ENCODE measurements at regions not wholly inside any gene's neighbourhood (a gene's known extent, or its start where the extent isn't known, plus 50 kb on each side); places are given as distances from the start of the nearest gene placed in this dataset.

DNA sequence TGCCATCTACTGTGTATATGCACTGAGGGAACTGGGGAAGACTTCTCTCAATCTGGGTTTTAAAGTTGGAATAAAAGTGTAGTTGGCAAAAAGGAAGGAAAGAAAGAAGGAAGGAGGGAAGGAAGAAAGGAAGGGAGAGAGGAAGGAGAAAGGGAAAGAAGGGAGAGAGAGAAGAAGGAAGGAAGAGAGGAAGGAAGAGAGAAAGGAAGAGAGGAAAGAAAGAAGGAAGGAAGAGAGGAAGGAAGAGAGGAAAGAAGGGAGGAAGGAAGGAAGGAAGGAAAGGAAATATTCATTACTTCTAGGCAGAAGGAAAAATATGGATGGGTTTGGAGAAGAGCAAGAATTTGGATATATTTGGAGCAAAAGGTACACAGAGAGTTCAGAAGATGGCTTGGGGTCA is 343.6 kb upstream of the AUTS2 start:
- no peak for DNase-seq (ENCODE audit: low read depth)
- TF ChIP-seq, protein P1, sequence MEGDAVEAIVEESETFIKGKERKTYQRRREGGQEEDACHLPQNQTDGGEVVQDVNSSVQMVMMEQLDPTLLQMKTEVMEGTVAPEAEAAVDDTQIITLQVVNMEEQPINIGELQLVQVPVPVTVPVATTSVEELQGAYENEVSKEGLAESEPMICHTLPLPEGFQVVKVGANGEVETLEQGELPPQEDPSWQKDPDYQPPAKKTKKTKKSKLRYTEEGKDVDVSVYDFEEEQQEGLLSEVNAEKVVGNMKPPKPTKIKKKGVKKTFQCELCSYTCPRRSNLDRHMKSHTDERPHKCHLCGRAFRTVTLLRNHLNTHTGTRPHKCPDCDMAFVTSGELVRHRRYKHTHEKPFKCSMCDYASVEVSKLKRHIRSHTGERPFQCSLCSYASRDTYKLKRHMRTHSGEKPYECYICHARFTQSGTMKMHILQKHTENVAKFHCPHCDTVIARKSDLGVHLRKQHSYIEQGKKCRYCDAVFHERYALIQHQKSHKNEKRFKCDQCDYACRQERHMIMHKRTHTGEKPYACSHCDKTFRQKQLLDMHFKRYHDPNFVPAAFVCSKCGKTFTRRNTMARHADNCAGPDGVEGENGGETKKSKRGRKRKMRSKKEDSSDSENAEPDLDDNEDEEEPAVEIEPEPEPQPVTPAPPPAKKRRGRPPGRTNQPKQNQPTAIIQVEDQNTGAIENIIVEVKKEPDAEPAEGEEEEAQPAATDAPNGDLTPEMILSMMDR (IDR thresholded peaks at IDR 0.05; ENCODE audit: control insufficient read depth, insufficient read depth, low read depth, low read length, missing control alignments) = no peak
- no peak overlapping the region for H3K4me3 ChIP-seq (ENCODE audit: control insufficient read depth, low read depth, low read length)

DNA sequence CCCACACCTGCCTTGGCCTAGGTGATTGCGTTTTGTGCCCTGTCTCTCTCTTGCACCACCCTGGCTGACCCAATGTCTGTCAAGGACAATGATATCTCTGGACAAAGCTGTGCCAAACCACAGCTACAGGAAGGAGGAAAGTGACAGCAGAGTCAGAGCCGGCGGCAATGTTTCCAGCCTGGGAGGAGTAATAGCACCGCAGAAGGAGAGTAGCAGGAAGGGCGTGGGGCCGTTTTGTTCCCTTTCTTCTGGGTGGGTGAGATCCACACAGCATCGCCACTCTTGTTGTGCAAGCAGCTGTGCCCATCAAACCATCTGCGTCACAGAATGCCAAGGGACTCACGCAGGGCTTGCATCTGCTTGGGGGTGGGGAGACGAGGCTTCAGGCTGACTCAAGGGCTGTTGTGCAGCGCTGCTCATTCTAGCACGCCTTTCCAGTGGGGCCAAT is 341.6 kb upstream of the AUTS2 start:
- no peak for DNase-seq (ENCODE audit: low read depth)
- H3K4me3 ChIP-seq (ENCODE audit: control insufficient read depth, low read depth, low read length) = no peak overlapping the region
- TF ChIP-seq, protein P1 (IDR thresholded peaks at IDR 0.05; ENCODE audit: control insufficient read depth, insufficient read depth, low read depth, low read length, missing control alignments) = no peak

DNA sequence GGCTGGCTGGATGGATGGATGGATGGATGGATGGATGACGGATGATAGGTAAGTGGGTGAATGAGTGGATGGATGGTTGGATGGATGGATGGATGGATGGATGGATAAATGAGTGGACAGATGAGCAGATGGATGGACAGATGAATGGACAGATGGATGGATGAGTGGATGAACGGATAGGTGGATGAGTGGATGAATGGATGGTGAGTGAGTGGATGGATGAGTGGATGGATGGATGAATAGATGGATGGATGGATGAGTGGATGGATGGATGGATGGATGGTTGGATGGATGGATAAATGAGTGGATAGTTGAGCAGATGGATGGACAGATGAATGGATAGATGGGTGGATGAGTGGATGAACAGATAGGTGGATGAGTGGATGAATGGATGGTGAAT is 340.7 kb upstream of the AUTS2 start:
- DNase-seq (ENCODE audit: low read depth) = no peak
- no peak overlapping the region for H3K4me3 ChIP-seq (ENCODE audit: control insufficient read depth, low read depth, low read length)
- TF ChIP-seq, protein P1 (IDR thresholded peaks at IDR 0.05; ENCODE audit: control insufficient read depth, insufficient read depth, low read depth, low read length, missing control alignments) = no peak

DNA sequence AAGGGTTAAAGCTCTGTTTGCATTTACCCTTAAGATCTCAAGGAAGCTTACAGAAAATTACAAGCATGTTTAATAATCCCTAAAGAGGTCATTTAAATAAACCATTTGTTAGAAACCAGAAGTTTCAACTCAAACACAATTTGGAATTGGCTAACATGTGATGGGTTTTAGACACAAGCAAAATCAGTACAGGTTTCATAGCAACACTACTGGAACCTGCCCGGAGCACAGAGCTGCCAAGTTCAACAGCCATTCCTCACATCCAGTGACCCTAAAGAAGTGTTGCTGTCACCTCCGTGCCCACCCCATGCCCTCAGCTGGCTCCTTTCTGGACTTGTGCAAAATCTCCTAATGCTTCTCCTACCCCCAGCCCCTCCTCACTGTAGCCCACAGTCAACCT is 338.8 kb upstream of the AUTS2 start:
- TF ChIP-seq, protein P1 (IDR thresholded peaks at IDR 0.05; ENCODE audit: control insufficient read depth, insufficient read depth, low read depth, low read length, missing control alignments) = no peak
- DNase-seq (ENCODE audit: low read depth) = no peak
- no peak overlapping the region for H3K4me3 ChIP-seq (ENCODE audit: control insufficient read depth, low read depth, low read length)

DNA sequence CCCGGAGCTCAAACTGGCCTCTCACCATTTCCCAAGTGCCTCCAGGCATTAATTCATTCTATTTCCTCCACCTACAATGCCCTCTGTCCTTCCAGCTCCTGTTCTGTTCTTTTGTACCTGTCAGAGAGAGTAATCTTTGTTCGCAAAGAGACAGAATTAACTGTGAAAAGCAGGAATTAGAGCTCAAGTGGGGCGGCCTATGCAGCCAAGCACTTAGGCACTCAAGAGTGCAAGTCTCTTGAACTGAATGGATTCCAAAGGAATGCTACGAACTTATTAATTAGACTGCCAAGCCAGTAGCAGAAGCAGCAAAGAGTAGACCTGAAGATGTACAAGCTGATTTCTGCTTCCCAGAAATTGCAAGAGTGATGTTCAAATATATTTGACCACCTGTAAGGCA is 338.3 kb upstream of the AUTS2 start:
- DNase-seq (ENCODE audit: low read depth) = no peak
- H3K4me3 ChIP-seq (ENCODE audit: control insufficient read depth, low read depth, low read length) = no peak overlapping the region
- TF ChIP-seq, protein P1 (IDR thresholded peaks at IDR 0.05; ENCODE audit: control insufficient read depth, insufficient read depth, low read depth, low read length, missing control alignments) = no peak

DNA sequence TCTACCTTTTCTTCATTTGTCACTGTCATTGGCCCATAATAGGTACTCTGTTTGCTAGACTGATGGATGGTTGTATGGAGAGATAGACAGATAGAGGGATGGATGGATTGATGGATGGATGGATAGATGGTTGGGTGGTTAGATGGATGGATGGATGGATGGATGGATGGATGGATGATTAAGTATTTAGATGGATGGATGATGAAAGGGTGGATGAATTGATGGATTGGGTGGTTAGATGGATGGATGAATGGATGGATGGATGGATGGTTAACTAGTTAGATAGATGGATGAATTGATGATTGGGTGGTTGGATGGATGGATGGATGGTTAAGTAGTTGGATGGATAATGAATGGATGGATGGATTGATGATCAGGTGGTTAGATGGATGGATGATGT is 334.7 kb upstream of the AUTS2 start:
- TF ChIP-seq, protein P1 (IDR thresholded peaks at IDR 0.05; ENCODE audit: control insufficient read depth, insufficient read depth, low read depth, low read length, missing control alignments) = no peak
- DNase-seq (ENCODE audit: low read depth) = no peak
- H3K4me3 ChIP-seq (ENCODE audit: control insufficient read depth, low read depth, low read length) = no peak overlapping the region

DNA sequence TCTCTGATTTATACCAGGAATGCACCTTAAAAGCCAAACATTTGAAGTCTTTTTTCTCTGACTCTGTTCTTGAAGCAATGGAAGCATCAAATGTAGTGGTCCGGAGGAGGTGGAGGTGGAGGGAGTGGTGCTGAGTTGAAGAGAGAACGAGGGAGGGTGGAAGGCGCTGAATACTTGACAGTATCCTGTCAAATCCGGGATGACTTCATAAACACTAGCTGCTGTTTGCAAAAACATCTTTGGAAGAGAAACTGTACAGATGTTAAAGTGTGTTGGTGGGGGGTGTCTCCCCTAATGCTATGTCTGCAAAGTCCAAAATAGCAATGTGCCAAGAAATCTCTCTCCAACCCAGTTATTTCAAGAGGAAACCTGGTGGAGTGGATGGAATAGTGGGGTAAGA is 328.5 kb upstream of the AUTS2 start:
- TF ChIP-seq, protein P1 (IDR thresholded peaks at IDR 0.05; ENCODE audit: control insufficient read depth, insufficient read depth, low read depth, low read length, missing control alignments) = no peak
- no peak for DNase-seq (ENCODE audit: low read depth)
- no peak overlapping the region for H3K4me3 ChIP-seq (ENCODE audit: control insufficient read depth, low read depth, low read length)
